Esophagus squamous epithelium (tissue), 4 donors: ENCODE measurements at regions not wholly inside any gene's neighbourhood (a gene's known extent, or its start where the extent isn't known, plus 50 kb on each side); places are given as distances from the start of the nearest gene placed in this dataset.

Experiments
- POLR2A ChIP-seq, 4 donors: fragments of 450-650 bp; IDR thresholded peaks; one replicate each; pipeline ENCODE4 v1.6.1; 2017; ENCODE audit warnings: antibody characterized with exemption in 4 of 4, mild to moderate bottlenecking in 4 of 4, moderate library complexity in 3 of 4
- TF ChIP-seq, protein P1 (sequence below), 6 experiments: fragments of 450-650 bp in 4 of 6; fragments of 200-600 bp in 2 of 6; sonication (generic) in 2 of 6; IDR thresholded peaks; one replicate each; pipeline ENCODE4 v1.5.1; 2016 to 2019; ENCODE audit warnings: antibody characterized with exemption in 6 of 6, mild to moderate bottlenecking in 4 of 6, moderate library complexity in 4 of 6

DNA sequence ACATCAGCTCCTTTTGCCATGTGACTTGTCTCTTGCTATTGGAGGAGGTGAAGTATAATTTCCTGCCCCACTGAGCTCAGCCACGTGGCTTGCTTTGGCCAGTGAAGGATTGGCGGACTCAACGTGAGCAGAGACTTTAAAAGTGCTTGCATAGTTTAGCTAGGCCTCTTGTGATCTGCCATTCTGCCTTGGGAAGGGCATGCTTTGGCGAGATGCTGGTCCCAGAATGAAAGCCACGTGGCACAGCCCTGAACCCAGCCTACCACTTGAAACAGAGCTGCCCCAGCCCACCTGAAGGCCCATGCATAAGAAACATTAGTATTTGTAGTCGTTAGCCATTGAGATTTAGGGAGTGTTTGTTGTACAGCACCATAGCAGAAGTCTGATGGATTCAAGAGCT lies 148.2 kb downstream of the TMEM132E start:
- TF ChIP-seq, protein P1, sequence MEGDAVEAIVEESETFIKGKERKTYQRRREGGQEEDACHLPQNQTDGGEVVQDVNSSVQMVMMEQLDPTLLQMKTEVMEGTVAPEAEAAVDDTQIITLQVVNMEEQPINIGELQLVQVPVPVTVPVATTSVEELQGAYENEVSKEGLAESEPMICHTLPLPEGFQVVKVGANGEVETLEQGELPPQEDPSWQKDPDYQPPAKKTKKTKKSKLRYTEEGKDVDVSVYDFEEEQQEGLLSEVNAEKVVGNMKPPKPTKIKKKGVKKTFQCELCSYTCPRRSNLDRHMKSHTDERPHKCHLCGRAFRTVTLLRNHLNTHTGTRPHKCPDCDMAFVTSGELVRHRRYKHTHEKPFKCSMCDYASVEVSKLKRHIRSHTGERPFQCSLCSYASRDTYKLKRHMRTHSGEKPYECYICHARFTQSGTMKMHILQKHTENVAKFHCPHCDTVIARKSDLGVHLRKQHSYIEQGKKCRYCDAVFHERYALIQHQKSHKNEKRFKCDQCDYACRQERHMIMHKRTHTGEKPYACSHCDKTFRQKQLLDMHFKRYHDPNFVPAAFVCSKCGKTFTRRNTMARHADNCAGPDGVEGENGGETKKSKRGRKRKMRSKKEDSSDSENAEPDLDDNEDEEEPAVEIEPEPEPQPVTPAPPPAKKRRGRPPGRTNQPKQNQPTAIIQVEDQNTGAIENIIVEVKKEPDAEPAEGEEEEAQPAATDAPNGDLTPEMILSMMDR (IDR thresholded peaks at IDR 0.05): no peak
- no peak for TF ChIP-seq POLR2A (IDR thresholded peaks at IDR 0.05)
